ENCODE measurements at regions not wholly inside any gene's neighbourhood (a gene's known extent, or its start where the extent isn't known, plus 50 kb on each side); places are given as distances from the start of the nearest gene placed in this dataset.

DNA sequence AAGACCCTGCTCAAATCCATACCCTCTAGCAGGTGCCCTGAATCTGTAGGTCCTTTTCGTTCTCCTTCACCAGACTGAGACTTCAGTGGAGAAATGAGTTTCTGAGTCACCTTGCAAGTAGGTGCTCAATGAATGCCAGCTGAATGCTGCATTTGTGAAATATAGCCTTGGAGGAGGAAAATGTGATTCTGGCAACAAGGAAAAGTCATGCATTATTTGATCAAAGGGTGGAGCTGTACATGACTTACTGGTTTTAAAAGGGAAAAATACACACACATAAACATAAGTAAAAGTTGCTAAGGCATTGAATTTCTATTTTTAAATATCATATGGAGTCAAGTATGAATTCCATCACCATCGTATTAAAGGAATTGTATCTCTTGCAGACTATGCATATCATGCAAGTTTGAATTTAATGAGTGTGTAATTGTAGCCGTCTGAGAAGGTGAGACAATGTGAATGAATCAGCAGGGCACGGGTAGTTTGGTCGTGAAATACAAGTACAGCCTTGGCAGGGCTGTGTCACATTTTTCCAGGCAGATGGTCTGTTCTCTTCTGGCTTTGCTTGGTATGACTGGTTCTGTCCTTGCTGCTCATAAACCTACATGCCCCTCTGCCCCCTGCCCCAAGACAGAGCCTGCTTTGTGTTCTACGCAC lies 160.8 kb downstream of the COL6A3 start:
- no peak for TF ChIP-seq TCF12 (IDR thresholded peaks at IDR 0.05; ENCODE audit: low read depth)
- TF ChIP-seq, protein P1, sequence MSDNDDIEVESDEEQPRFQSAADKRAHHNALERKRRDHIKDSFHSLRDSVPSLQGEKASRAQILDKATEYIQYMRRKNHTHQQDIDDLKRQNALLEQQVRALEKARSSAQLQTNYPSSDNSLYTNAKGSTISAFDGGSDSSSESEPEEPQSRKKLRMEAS (IDR thresholded peaks at IDR 0.05) = no peak
- TF ChIP-seq, protein P2, sequence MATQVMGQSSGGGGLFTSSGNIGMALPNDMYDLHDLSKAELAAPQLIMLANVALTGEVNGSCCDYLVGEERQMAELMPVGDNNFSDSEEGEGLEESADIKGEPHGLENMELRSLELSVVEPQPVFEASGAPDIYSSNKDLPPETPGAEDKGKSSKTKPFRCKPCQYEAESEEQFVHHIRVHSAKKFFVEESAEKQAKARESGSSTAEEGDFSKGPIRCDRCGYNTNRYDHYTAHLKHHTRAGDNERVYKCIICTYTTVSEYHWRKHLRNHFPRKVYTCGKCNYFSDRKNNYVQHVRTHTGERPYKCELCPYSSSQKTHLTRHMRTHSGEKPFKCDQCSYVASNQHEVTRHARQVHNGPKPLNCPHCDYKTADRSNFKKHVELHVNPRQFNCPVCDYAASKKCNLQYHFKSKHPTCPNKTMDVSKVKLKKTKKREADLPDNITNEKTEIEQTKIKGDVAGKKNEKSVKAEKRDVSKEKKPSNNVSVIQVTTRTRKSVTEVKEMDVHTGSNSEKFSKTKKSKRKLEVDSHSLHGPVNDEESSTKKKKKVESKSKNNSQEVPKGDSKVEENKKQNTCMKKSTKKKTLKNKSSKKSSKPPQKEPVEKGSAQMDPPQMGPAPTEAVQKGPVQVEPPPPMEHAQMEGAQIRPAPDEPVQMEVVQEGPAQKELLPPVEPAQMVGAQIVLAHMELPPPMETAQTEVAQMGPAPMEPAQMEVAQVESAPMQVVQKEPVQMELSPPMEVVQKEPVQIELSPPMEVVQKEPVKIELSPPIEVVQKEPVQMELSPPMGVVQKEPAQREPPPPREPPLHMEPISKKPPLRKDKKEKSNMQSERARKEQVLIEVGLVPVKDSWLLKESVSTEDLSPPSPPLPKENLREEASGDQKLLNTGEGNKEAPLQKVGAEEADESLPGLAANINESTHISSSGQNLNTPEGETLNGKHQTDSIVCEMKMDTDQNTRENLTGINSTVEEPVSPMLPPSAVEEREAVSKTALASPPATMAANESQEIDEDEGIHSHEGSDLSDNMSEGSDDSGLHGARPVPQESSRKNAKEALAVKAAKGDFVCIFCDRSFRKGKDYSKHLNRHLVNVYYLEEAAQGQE (IDR thresholded peaks at IDR 0.05; ENCODE audit: low read depth) = no peak
- TF ChIP-seq, protein P3, sequence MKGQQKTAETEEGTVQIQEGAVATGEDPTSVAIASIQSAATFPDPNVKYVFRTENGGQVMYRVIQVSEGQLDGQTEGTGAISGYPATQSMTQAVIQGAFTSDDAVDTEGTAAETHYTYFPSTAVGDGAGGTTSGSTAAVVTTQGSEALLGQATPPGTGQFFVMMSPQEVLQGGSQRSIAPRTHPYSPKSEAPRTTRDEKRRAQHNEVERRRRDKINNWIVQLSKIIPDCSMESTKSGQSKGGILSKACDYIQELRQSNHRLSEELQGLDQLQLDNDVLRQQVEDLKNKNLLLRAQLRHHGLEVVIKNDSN (IDR thresholded peaks at IDR 0.05) = no peak
- TF ChIP-seq TEAD4 (IDR thresholded peaks at IDR 0.05) = no peak
- no peak for TF ChIP-seq FOXM1 (IDR thresholded peaks at IDR 0.05; ENCODE audit: borderline replicate concordance, low read depth)
- no peak for TF ChIP-seq TAF1 (IDR thresholded peaks at IDR 0.05; ENCODE audit: low read depth)
- TF ChIP-seq EP300 (IDR thresholded peaks at IDR 0.05; ENCODE audit: borderline replicate concordance) = no peak
- no peak for TF ChIP-seq CEBPB (IDR thresholded peaks at IDR 0.05)
- no peak for TF ChIP-seq CREB1 (IDR thresholded peaks at IDR 0.05; ENCODE audit: low read depth)
- no peak for TF ChIP-seq YY1 (IDR thresholded peaks at IDR 0.05; ENCODE audit: low read depth)
- no peak for TF ChIP-seq NFIC (IDR thresholded peaks at IDR 0.05)
- TF ChIP-seq RAD21 (IDR thresholded peaks at IDR 0.05; ENCODE audit: low read depth) = no peak
- no peak for TF ChIP-seq EGR1 (IDR thresholded peaks at IDR 0.05)
- no peak for TF ChIP-seq ZBTB7A (IDR thresholded peaks at IDR 0.05; ENCODE audit: low read depth)

DNA sequence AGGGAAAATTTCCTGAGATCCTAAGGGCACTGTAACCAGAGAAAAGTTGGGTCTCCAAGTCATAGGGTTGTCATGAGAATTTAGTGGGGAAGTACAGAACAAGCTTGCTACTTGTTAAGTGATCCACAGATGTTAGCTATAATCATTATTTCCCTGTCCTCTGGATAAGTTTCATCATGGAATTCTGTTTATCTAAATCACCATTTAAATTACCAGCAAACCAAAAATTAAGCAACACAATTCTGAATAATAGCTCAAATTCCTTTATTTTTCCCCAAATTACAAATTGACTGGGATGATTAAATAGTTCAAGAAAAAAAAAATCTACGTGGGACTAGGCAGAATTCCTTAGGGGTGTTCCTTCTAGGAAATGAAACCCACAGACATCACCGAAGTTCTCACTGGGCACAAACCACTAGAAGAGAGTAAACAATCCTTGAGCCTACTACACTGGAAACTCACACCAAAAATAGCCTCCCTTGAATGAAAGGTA lies 159.5 kb downstream of the COL6A3 start:
- TF ChIP-seq CREB1 (IDR thresholded peaks at IDR 0.05; ENCODE audit: low read depth) (no peak), YY1 (IDR thresholded peaks at IDR 0.05; ENCODE audit: low read depth) (no peak), RAD21 (IDR thresholded peaks at IDR 0.05; ENCODE audit: low read depth) (no peak), EGR1 (IDR thresholded peaks at IDR 0.05) (no peak), EP300 (IDR thresholded peaks at IDR 0.05; ENCODE audit: borderline replicate concordance) (no peak), ZBTB7A (IDR thresholded peaks at IDR 0.05; ENCODE audit: low read depth) (no peak), TAF1 (IDR thresholded peaks at IDR 0.05; ENCODE audit: low read depth) (no peak), TCF12 (IDR thresholded peaks at IDR 0.05; ENCODE audit: low read depth) (no peak), TEAD4 (IDR thresholded peaks at IDR 0.05) (no peak)
- TF ChIP-seq, protein P3 (IDR thresholded peaks at IDR 0.05) = no peak

DNA sequence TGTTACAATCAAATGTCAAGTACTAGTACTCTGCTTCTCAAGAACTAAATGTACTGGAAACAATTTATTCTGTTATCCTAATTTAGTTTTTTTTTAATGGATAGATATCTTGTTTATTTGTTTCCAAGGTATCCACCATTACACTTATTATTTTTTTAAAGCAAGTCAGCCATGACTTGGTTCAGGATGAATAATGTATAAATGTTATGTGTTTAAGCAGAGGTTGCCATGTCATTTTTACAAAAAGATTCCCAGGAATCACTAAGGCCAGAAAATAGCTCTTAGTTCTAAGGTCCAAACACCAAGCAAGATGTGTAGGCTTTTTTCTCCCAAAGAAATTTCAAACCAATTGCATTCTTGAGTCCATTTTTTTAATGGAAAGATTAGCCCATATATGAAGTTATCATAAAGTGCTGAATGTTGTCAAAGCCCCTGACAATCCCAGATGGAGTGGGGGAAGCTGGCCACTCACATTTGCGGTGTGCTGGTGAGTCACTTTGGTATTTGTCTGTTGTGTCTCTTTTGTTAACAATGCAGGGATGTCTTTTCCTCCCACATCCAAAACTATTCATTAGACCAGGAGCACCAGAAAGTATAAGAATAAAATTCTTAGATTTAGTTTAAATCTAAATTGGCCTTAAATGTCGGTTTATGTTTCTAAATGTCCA lies 158.9 kb downstream of the COL6A3 start:
- TF ChIP-seq CREB1 (IDR thresholded peaks at IDR 0.05; ENCODE audit: low read depth) (no peak), FOXM1 (IDR thresholded peaks at IDR 0.05; ENCODE audit: borderline replicate concordance, low read depth) (no peak), ZBTB7A (IDR thresholded peaks at IDR 0.05; ENCODE audit: low read depth) (no peak), TEAD4 (IDR thresholded peaks at IDR 0.05) (no peak), TCF12 (IDR thresholded peaks at IDR 0.05; ENCODE audit: low read depth) (no peak), CEBPB (IDR thresholded peaks at IDR 0.05) (no peak), YY1 (IDR thresholded peaks at IDR 0.05; ENCODE audit: low read depth) (no peak), NFIC (IDR thresholded peaks at IDR 0.05) (no peak), EP300 (IDR thresholded peaks at IDR 0.05; ENCODE audit: borderline replicate concordance) (no peak), TAF1 (IDR thresholded peaks at IDR 0.05; ENCODE audit: low read depth) (no peak), RAD21 (IDR thresholded peaks at IDR 0.05; ENCODE audit: low read depth) (no peak), EGR1 (IDR thresholded peaks at IDR 0.05) (no peak)
- TF ChIP-seq, protein P3 (IDR thresholded peaks at IDR 0.05) = no peak
- TF ChIP-seq, protein P1 (IDR thresholded peaks at IDR 0.05) = no peak
- TF ChIP-seq, protein P2 (IDR thresholded peaks at IDR 0.05; ENCODE audit: low read depth) = no peak

DNA sequence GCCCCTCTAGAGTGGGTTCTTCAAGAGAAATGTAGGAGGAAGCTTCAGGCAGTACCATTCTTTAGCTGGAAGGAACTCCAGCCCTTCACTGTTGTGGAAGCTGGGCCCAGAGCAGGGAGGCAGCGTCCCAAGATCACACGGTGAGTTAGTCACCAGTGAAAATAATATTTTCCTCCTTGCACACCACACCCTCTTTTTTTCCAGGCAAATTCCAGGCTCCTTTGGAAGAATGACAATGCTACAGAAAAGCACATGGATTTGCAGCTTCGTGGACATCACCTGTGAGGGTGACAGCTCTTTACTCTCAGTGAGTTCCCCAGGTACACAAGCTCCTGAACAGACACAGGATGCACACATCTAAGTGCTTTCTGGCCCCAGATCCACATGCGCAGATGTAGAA lies 157.1 kb downstream of the COL6A3 start:
- TF ChIP-seq, protein P1 (IDR thresholded peaks at IDR 0.05) = no peak
- TF ChIP-seq EP300 (IDR thresholded peaks at IDR 0.05; ENCODE audit: borderline replicate concordance) (no peak), FOXM1 (IDR thresholded peaks at IDR 0.05; ENCODE audit: borderline replicate concordance, low read depth) (no peak), TAF1 (IDR thresholded peaks at IDR 0.05; ENCODE audit: low read depth) (no peak), CEBPB (IDR thresholded peaks at IDR 0.05) (no peak), TCF12 (IDR thresholded peaks at IDR 0.05; ENCODE audit: low read depth) (no peak), EGR1 (IDR thresholded peaks at IDR 0.05) (no peak), CREB1 (IDR thresholded peaks at IDR 0.05; ENCODE audit: low read depth) (no peak), ZBTB7A (IDR thresholded peaks at IDR 0.05; ENCODE audit: low read depth) (no peak), RAD21 (IDR thresholded peaks at IDR 0.05; ENCODE audit: low read depth) (no peak), YY1 (IDR thresholded peaks at IDR 0.05; ENCODE audit: low read depth) (no peak), TEAD4 (IDR thresholded peaks at IDR 0.05) (no peak), NFIC (IDR thresholded peaks at IDR 0.05) (no peak)
- TF ChIP-seq, protein P3 (IDR thresholded peaks at IDR 0.05) = no peak
- TF ChIP-seq, protein P2 (IDR thresholded peaks at IDR 0.05; ENCODE audit: low read depth) = no peak
